Gastroesophageal sphincter (tissue), 3 donors: ENCODE measurements at regions not wholly inside any gene's neighbourhood (a gene's known extent, or its start where the extent isn't known, plus 50 kb on each side); places are given as distances from the start of the nearest gene placed in this dataset.

Experiments
- EP300 ChIP-seq: sonication (generic); formaldehyde crosslinking; IDR thresholded peaks from one replicate; pipeline ENCODE4 v1.6.1; 2017; ENCODE audit warnings: antibody characterized with exemption, mild to moderate bottlenecking
- POLR2A ChIP-seq, 2 donors: fragments of 450-650 bp; IDR thresholded peaks; one replicate each; pipeline ENCODE4 v1.6.1; 2017; ENCODE audit warnings: antibody characterized with exemption in 2 of 2, mild to moderate bottlenecking in 2 of 2, moderate library complexity in 1 of 2
- TF ChIP-seq, protein P1 (sequence below), 4 experiments: fragments of 200-600 bp in 2 of 4; fragments of 450-650 bp in 2 of 4; sonication (generic) in 1 of 4; IDR thresholded peaks; one replicate each; pipeline ENCODE4 v1.5.1; 2017 to 2019; ENCODE audit warnings: antibody characterized with exemption in 4 of 4, mild to moderate bottlenecking in 2 of 4, moderate library complexity in 2 of 4

- no peak for TF ChIP-seq EP300
- TF ChIP-seq, protein P1, sequence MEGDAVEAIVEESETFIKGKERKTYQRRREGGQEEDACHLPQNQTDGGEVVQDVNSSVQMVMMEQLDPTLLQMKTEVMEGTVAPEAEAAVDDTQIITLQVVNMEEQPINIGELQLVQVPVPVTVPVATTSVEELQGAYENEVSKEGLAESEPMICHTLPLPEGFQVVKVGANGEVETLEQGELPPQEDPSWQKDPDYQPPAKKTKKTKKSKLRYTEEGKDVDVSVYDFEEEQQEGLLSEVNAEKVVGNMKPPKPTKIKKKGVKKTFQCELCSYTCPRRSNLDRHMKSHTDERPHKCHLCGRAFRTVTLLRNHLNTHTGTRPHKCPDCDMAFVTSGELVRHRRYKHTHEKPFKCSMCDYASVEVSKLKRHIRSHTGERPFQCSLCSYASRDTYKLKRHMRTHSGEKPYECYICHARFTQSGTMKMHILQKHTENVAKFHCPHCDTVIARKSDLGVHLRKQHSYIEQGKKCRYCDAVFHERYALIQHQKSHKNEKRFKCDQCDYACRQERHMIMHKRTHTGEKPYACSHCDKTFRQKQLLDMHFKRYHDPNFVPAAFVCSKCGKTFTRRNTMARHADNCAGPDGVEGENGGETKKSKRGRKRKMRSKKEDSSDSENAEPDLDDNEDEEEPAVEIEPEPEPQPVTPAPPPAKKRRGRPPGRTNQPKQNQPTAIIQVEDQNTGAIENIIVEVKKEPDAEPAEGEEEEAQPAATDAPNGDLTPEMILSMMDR (IDR thresholded peaks at IDR 0.05): no peak
- no peak for TF ChIP-seq POLR2A (IDR thresholded peaks at IDR 0.05)
Observed at GRCh38 chr17:77596491-77597417, 361.7 kb upstream of the TNRC6C start.
